Memory B cell (primary cell): ENCODE measurements at regions not wholly inside any gene's neighbourhood (a gene's known extent, or its start where the extent isn't known, plus 50 kb on each side); places are given as distances from the start of the nearest gene placed in this dataset.

Experiments
- ATAC-seq: fragments of 150-1000 bp; cut with Tn5 transposase; 2 replicates; pipeline ENCODE4 v1.10.0; 2021; ENCODE audit warnings: low read depth, mild to moderate bottlenecking, moderate library complexity
- DNase-seq, 2 donors: peaks; one replicate each; pipeline ENCODE4 v3.0.0; 2022; ENCODE audit warnings: low spot score in 2 of 2
- H3K27ac Mint-ChIP-seq: one replicate; pipeline ENCODE4 v1.8.0; 2022; ENCODE audit warnings: mild to moderate bottlenecking, moderate library complexity, mixed read lengths
- H3K27me3 Mint-ChIP-seq: one replicate; pipeline ENCODE4 v1.8.0; 2022; ENCODE audit warnings: mixed read lengths
- H3K36me3 Mint-ChIP-seq: one replicate; pipeline ENCODE4 v1.8.0; 2022; ENCODE audit warnings: mild to moderate bottlenecking, mixed read lengths
- H3K4me1 Mint-ChIP-seq: one replicate; pipeline ENCODE4 v1.8.0; 2022; ENCODE audit warnings: mixed read lengths
- H3K4me3 Mint-ChIP-seq: one replicate; pipeline ENCODE4 v1.8.0; 2022; ENCODE audit warnings: mild to moderate bottlenecking, moderate library complexity, mixed read lengths
- H3K9me3 Mint-ChIP-seq: one replicate; pipeline ENCODE4 v1.8.0; 2022; ENCODE audit warnings: mixed read lengths

GRCh38 chr2:30368258-30368657 is 78.8 kb upstream of the LCLAT1 start:
- Mint-ChIP-seq H3K36me3 (no peaks in the 10 kb centered on the region), H3K9me3 (peaks cover 1% of the 10 kb centered on the region), H3K27ac (no peak overlapping the region), H3K4me3 (no peak overlapping the region), H3K4me1 (peaks cover 19% of the 10 kb centered on the region), H3K27me3 (no peaks in the 10 kb centered on the region)
- ATAC-seq (no peak), DNase-seq (no peak)

- Mint-ChIP-seq H3K36me3 (no peaks in the 10 kb centered on the region), H3K27me3 (no peaks in the 10 kb centered on the region), H3K4me1 (peaks cover 18% of the 10 kb centered on the region), H3K9me3 (peaks cover 1% of the 10 kb centered on the region), H3K27ac (no peak overlapping the region), H3K4me3 (no peak overlapping the region)
- DNase-seq, result no peak
- ATAC-seq, result peak; percentile 38
Observed at GRCh38 chr2:30371028-30371689, 75.9 kb upstream of the LCLAT1 start.

- DNase-seq, result no peak
- Mint-ChIP-seq H3K9me3 (peaks cover 1% of the 10 kb centered on the region), H3K4me3 (no peak overlapping the region), H3K36me3 (no peaks in the 10 kb centered on the region), H3K27me3 (no peaks in the 10 kb centered on the region), H3K4me1 (peaks cover 13% of the 10 kb centered on the region), H3K27ac (no peak overlapping the region)
- no peak for ATAC-seq
Observed at GRCh38 chr2:30371772-30372373, 75.2 kb upstream of the LCLAT1 start.

GRCh38 chr2:30372826-30373225 is 74.2 kb upstream of the LCLAT1 start:
- H3K4me3 Mint-ChIP-seq, result no peak overlapping the region
- no peaks in the 10 kb centered on the region for H3K36me3 Mint-ChIP-seq
- peaks cover 1% of the 10 kb centered on the region for H3K9me3 Mint-ChIP-seq
- no peaks in the 10 kb centered on the region for H3K27me3 Mint-ChIP-seq
- ATAC-seq (no peak), DNase-seq (no peak)
- no peak overlapping the region for H3K27ac Mint-ChIP-seq
- H3K4me1 Mint-ChIP-seq, result peaks cover 12% of the 10 kb centered on the region

GRCh38 chr2:30373881-30374302 is 73.2 kb upstream of the LCLAT1 start:
- no peaks in the 10 kb centered on the region for H3K27me3 Mint-ChIP-seq
- DNase-seq (no peak), ATAC-seq (no peak)
- H3K36me3 Mint-ChIP-seq, result no peaks in the 10 kb centered on the region
- peaks cover 1% of the 10 kb centered on the region for H3K9me3 Mint-ChIP-seq
- H3K4me3 Mint-ChIP-seq, result no peak overlapping the region
- H3K4me1 Mint-ChIP-seq, result peaks cover 12% of the 10 kb centered on the region
- H3K27ac Mint-ChIP-seq, result no peak overlapping the region

GRCh38 chr2:30374380-30374779 is 72.7 kb upstream of the LCLAT1 start:
- peaks cover 12% of the 10 kb centered on the region for H3K4me1 Mint-ChIP-seq
- ATAC-seq (no peak), DNase-seq (no peak)

GRCh38 chr2:30375915-30376314 is 71.1 kb upstream of the LCLAT1 start:
- H3K27ac Mint-ChIP-seq, result no peak overlapping the region
- peaks cover 1% of the 10 kb centered on the region for H3K27me3 Mint-ChIP-seq
- H3K36me3 Mint-ChIP-seq, result peaks cover 2% of the 10 kb centered on the region
- H3K4me3 Mint-ChIP-seq, result no peak overlapping the region
- H3K9me3 Mint-ChIP-seq, result peaks cover 1% of the 10 kb centered on the region
- ATAC-seq (no peak), DNase-seq (no peak)
- peaks cover 12% of the 10 kb centered on the region for H3K4me1 Mint-ChIP-seq

More at GRCh38 chr2:30374380-30374779, 72.7 kb upstream of the LCLAT1 start:
- H3K36me3 Mint-ChIP-seq, result no peaks in the 10 kb centered on the region
- no peak overlapping the region for H3K4me3 Mint-ChIP-seq
- peaks cover 1% of the 10 kb centered on the region for H3K9me3 Mint-ChIP-seq
- no peaks in the 10 kb centered on the region for H3K27me3 Mint-ChIP-seq
- no peak overlapping the region for H3K27ac Mint-ChIP-seq

- DNase-seq, result no peak
- peaks cover 2% of the 10 kb centered on the region for H3K9me3 Mint-ChIP-seq
- no peak overlapping the region for H3K27ac Mint-ChIP-seq
- no peak overlapping the region for H3K4me3 Mint-ChIP-seq
- ATAC-seq, result no peak
- peaks cover 3% of the 10 kb centered on the region for H3K4me1 Mint-ChIP-seq
- peaks cover 3% of the 10 kb centered on the region for H3K27me3 Mint-ChIP-seq
- H3K36me3 Mint-ChIP-seq, result peaks cover 3% of the 10 kb centered on the region
Observed at GRCh38 chr2:30379481-30379880, 67.6 kb upstream of the LCLAT1 start.

- Mint-ChIP-seq H3K4me3 (no peak overlapping the region), H3K27ac (no peak overlapping the region), H3K9me3 (peaks cover 2% of the 10 kb centered on the region), H3K4me1 (no peaks in the 10 kb centered on the region), H3K27me3 (peaks cover 3% of the 10 kb centered on the region), H3K36me3 (peaks cover 3% of the 10 kb centered on the region)
- DNase-seq (no peak), ATAC-seq (no peak)
Observed at GRCh38 chr2:30380824-30381223, 66.2 kb upstream of the LCLAT1 start.

- no peaks in the 10 kb centered on the region for H3K4me1 Mint-ChIP-seq
- no peak overlapping the region for H3K4me3 Mint-ChIP-seq
- no peak for DNase-seq
- H3K9me3 Mint-ChIP-seq, result peaks cover 2% of the 10 kb centered on the region
- peaks cover 3% of the 10 kb centered on the region for H3K36me3 Mint-ChIP-seq
- H3K27ac Mint-ChIP-seq, result no peak overlapping the region
- H3K27me3 Mint-ChIP-seq, result peaks cover 3% of the 10 kb centered on the region
- ATAC-seq, result no peak
Observed at GRCh38 chr2:30382162-30382783, 64.8 kb upstream of the LCLAT1 start.

- no peaks in the 10 kb centered on the region for H3K4me1 Mint-ChIP-seq
- peaks cover 3% of the 10 kb centered on the region for H3K36me3 Mint-ChIP-seq
- DNase-seq (no peak), ATAC-seq (no peak)
- H3K27me3 Mint-ChIP-seq, result peaks cover 3% of the 10 kb centered on the region
- peaks cover 2% of the 10 kb centered on the region for H3K9me3 Mint-ChIP-seq
- H3K27ac Mint-ChIP-seq, result no peak overlapping the region
- H3K4me3 Mint-ChIP-seq, result no peak overlapping the region
Observed at GRCh38 chr2:30382995-30383394, 64.1 kb upstream of the LCLAT1 start.

GRCh38 chr2:30385327-30385726 is 61.7 kb upstream of the LCLAT1 start:
- peaks cover 2% of the 10 kb centered on the region for H3K9me3 Mint-ChIP-seq
- ATAC-seq (no peak), DNase-seq (no peak)
- H3K4me1 Mint-ChIP-seq, result peaks cover 7% of the 10 kb centered on the region
- H3K27me3 Mint-ChIP-seq, result peaks cover 3% of the 10 kb centered on the region
- H3K27ac Mint-ChIP-seq, result no peak overlapping the region
- H3K36me3 Mint-ChIP-seq, result peaks cover 3% of the 10 kb centered on the region
- H3K4me3 Mint-ChIP-seq, result no peak overlapping the region

- Mint-ChIP-seq H3K36me3 (no peaks in the 10 kb centered on the region), H3K9me3 (no peaks in the 10 kb centered on the region), H3K4me3 (no peak overlapping the region), H3K4me1 (peaks cover 16% of the 10 kb centered on the region), H3K27ac (no peak overlapping the region), H3K27me3 (no peaks in the 10 kb centered on the region)
- DNase-seq (no peak), ATAC-seq (no peak)
Observed at GRCh38 chr2:30392097-30392496, 54.9 kb upstream of the LCLAT1 start.

GRCh38 chr2:30393510-30393909 is 53.5 kb upstream of the LCLAT1 start:
- no peak overlapping the region for H3K27ac Mint-ChIP-seq
- ATAC-seq (no peak), DNase-seq (no peak)
- peaks cover 16% of the 10 kb centered on the region for H3K4me1 Mint-ChIP-seq
- H3K27me3 Mint-ChIP-seq, result no peaks in the 10 kb centered on the region
- no peak overlapping the region for H3K4me3 Mint-ChIP-seq
- H3K9me3 Mint-ChIP-seq, result no peaks in the 10 kb centered on the region
- H3K36me3 Mint-ChIP-seq, result no peaks in the 10 kb centered on the region
